ENCODE measurements at regions not wholly inside any gene's neighbourhood (a gene's known extent, or its start where the extent isn't known, plus 50 kb on each side); places are given as distances from the start of the nearest gene placed in this dataset.

GRCh38 chr4:138062929-138063328 lies 179.2 kb downstream of the SLC7A11 start:
- no peak overlapping the region for H3K27ac Mint-ChIP-seq
- H3K4me1 Mint-ChIP-seq = no peaks in the 10 kb centered on the region
- no peaks in the 10 kb centered on the region for H3K36me3 Mint-ChIP-seq (ENCODE audit: low read depth)
- CTCF ChIA-PET = no interaction called here
- no peak overlapping the region for H3K4me3 Mint-ChIP-seq
- H3K9me3 Mint-ChIP-seq = no peaks in the 10 kb centered on the region
- no peaks in the 10 kb centered on the region for H3K27me3 Mint-ChIP-seq
- POLR2A ChIA-PET = no interaction called here
- DNase-seq = no peak

- no peak for DNase-seq
- CTCF ChIA-PET = no interaction called here
- peaks cover 2% of the 10 kb centered on the region for H3K9me3 Mint-ChIP-seq
- no peaks in the 10 kb centered on the region for H3K27me3 Mint-ChIP-seq
- POLR2A ChIA-PET = no interaction called here
- H3K4me1 Mint-ChIP-seq = no peaks in the 10 kb centered on the region
- no peak overlapping the region for H3K4me3 Mint-ChIP-seq
- no peak overlapping the region for H3K27ac Mint-ChIP-seq
- H3K36me3 Mint-ChIP-seq (ENCODE audit: low read depth) = no peaks in the 10 kb centered on the region
Measured at GRCh38 chr4:138056541-138056940, 185.6 kb downstream of the SLC7A11 start.

DNA sequence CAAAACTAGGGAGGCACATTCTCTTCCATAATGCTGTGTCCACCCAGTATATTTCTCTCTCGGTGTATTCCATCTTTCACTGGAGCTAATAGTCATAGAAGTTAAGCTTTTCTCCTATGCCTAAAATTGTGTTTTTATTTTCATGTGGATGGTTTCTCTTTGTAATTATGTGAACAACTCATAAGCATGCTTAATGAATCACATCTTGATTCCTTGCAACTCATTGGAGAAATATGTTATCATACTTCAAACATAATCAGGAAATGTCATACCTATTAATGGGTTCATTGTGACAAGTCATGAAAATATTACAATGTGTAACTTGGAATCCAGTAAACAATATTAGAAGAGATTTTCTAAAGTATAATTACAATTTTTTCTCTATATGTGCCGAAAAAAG lies 186.3 kb downstream of the SLC7A11 start:
- Mint-ChIP-seq H3K4me1 (no peaks in the 10 kb centered on the region), H3K27me3 (no peaks in the 10 kb centered on the region), H3K27ac (no peak overlapping the region), H3K9me3 (peaks cover 2% of the 10 kb centered on the region), H3K4me3 (no peak overlapping the region), H3K36me3 (ENCODE audit: low read depth) (no peaks in the 10 kb centered on the region)
- no peak for DNase-seq
- CTCF ChIA-PET = interaction anchor here (0.5 kb wide), 1 partner anchor 722 kb away, joined by 4 read pairs; no protein-coding TSS in a partner anchor
- POLR2A ChIA-PET = no interaction called here

- Mint-ChIP-seq H3K36me3 (ENCODE audit: low read depth) (no peaks in the 10 kb centered on the region), H3K27me3 (no peaks in the 10 kb centered on the region), H3K27ac (no peak overlapping the region), H3K4me3 (no peak overlapping the region), H3K4me1 (no peaks in the 10 kb centered on the region), H3K9me3 (peaks cover 2% of the 10 kb centered on the region)
- ChIA-PET CTCF (no interaction called here), POLR2A (no interaction called here)
- no peak for DNase-seq
Measured at GRCh38 chr4:138053641-138054301, 188.4 kb downstream of the SLC7A11 start.

DNA sequence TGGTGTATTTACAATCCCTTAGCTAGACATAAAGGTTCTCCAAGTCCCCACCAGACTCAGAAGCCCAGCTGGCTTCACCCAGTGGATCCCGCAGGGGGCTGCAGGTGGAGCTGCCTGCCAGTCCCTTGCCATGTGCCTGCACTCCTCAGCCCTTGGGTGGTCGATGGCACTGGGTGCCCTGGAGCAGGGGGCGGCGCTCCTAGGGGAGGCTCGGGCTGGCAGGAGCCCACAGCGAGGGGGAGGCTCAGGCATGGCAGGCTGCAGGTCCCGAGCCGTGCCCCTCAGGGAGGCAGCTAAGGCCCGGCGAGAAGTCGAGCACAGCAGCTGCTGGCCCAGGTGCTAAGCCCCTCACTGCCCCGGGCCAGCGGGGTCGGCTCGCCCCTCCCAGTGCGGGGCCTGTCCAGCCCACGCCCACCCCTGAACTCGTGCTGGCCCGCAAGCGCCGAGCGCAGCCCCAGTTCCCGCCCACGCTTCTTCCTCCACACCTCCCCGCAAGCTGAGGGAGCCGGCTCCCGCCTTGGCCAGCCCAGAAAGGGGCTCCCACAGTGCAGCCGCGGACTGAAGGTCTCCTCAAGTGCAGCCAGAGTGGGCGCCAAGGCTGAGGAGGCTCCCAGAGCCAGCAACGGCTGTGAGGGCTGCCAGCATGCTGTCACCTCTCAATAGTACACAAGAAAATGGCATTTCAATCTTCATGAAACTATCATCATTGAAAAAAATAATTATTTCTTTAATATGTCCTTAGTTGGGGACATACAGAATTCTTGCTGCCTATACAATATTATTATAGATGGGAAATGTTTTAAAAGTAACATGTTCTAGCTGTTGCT lies 189.1 kb downstream of the SLC7A11 start:
- Mint-ChIP-seq H3K27me3 (no peaks in the 10 kb centered on the region), H3K27ac (no peak overlapping the region), H3K36me3 (ENCODE audit: low read depth) (no peaks in the 10 kb centered on the region), H3K4me3 (no peak overlapping the region), H3K9me3 (peaks cover 2% of the 10 kb centered on the region), H3K4me1 (no peaks in the 10 kb centered on the region)
- POLR2A ChIA-PET = no interaction called here
- CTCF ChIA-PET = no interaction called here
- no peak for DNase-seq

- H3K36me3 Mint-ChIP-seq (ENCODE audit: low read depth) = no peaks in the 10 kb centered on the region
- DNase-seq = no peak
- peaks cover 2% of the 10 kb centered on the region for H3K9me3 Mint-ChIP-seq
- POLR2A ChIA-PET = no interaction called here
- H3K4me1 Mint-ChIP-seq = no peaks in the 10 kb centered on the region
- H3K27ac Mint-ChIP-seq = no peak overlapping the region
- CTCF ChIA-PET = no interaction called here
- H3K4me3 Mint-ChIP-seq = no peak overlapping the region
- H3K27me3 Mint-ChIP-seq = no peaks in the 10 kb centered on the region
Measured at GRCh38 chr4:138051157-138051556, 191.0 kb downstream of the SLC7A11 start.

- Mint-ChIP-seq H3K27ac (no peak overlapping the region), H3K9me3 (peaks cover 2% of the 10 kb centered on the region), H3K4me1 (no peaks in the 10 kb centered on the region), H3K36me3 (ENCODE audit: low read depth) (no peaks in the 10 kb centered on the region), H3K27me3 (no peaks in the 10 kb centered on the region), H3K4me3 (no peak overlapping the region)
- ChIA-PET CTCF (no interaction called here), POLR2A (no interaction called here)
- DNase-seq = no peak
Measured at GRCh38 chr4:138050601-138051000, 191.5 kb downstream of the SLC7A11 start.

- CTCF ChIA-PET = no interaction called here
- Mint-ChIP-seq H3K9me3 (peaks cover 2% of the 10 kb centered on the region), H3K4me3 (no peak overlapping the region), H3K27me3 (no peaks in the 10 kb centered on the region), H3K36me3 (ENCODE audit: low read depth) (no peaks in the 10 kb centered on the region), H3K27ac (no peak overlapping the region), H3K4me1 (no peaks in the 10 kb centered on the region)
- no peak for DNase-seq
- POLR2A ChIA-PET = no interaction called here
Measured at GRCh38 chr4:138049355-138049754, 192.8 kb downstream of the SLC7A11 start.

DNA sequence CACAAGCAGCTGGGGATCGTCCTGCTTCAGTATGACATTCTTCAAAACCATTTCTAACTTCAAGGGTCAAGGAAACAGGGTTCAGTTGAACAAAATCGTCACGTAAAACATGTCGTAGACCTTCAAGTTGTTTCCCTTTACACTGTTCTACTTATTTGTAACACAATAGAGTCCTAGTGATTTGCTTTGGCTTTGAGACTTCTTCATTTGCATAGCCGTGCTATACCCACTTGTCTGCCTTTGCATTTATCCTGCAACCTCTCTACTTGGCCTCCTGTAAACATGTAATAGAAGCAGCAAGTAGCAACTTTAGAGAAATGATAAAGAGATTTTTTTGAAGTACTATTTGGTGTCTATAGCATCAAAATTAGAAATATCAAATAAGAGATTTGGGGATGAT lies 194.9 kb downstream of the SLC7A11 start:
- Mint-ChIP-seq H3K4me1 (no peaks in the 10 kb centered on the region), H3K27me3 (no peaks in the 10 kb centered on the region), H3K36me3 (ENCODE audit: low read depth) (no peaks in the 10 kb centered on the region), H3K9me3 (peaks cover 2% of the 10 kb centered on the region), H3K4me3 (no peak overlapping the region), H3K27ac (no peak overlapping the region)
- ChIA-PET CTCF (no interaction called here), POLR2A (no interaction called here)
- no peak for DNase-seq

GRCh38 chr4:138045036-138045435 lies 197.1 kb downstream of the SLC7A11 start:
- DNase-seq = no peak
- Mint-ChIP-seq H3K9me3 (no peaks in the 10 kb centered on the region), H3K4me1 (no peaks in the 10 kb centered on the region), H3K36me3 (ENCODE audit: low read depth) (no peaks in the 10 kb centered on the region), H3K27ac (no peak overlapping the region), H3K27me3 (no peaks in the 10 kb centered on the region), H3K4me3 (no peak overlapping the region)
- CTCF ChIA-PET = no interaction called here
- POLR2A ChIA-PET = no interaction called here

DNA sequence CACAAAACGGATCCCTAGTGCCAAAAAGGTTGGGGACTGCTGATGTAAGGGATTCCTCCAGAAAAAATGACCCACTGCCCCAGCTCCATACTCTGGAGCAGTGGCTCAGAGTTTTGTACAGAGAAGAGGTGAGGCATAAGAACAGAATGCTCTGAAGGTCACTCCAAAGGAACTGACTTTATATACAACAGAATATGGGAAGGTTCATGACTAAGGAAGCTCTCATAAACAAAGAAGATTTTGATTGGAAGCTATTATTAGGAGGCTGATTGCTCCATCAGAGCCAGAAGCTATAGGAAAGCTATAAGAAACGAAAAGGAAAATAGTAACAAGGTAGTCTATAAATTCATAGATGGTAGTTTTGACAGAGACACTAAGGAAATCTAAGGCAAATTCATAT lies 203.1 kb downstream of the SLC7A11 start:
- Mint-ChIP-seq H3K36me3 (ENCODE audit: low read depth) (no peaks in the 10 kb centered on the region), H3K4me1 (no peaks in the 10 kb centered on the region), H3K9me3 (no peaks in the 10 kb centered on the region), H3K4me3 (no peak overlapping the region), H3K27me3 (no peaks in the 10 kb centered on the region), H3K27ac (no peak overlapping the region)
- CTCF ChIA-PET = no interaction called here
- POLR2A ChIA-PET = no interaction called here
- no peak for DNase-seq

DNA sequence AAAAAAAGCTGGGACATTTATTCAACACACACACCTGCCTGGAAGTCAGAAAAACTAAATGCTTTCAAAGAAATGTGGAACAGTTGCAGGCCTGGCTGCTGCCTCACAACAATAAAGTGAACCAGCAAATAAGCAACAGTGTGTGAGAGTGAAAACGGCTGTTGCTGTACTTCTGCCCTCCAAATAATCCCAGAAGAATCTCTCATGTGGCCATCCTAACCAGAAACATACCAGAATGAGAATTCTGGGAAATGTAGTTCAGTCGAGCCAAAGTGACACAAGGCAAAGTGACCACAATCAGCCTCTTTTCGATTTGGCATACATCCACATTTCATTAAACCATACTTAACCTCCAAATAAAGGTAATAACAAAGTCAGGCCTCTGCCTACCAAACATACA lies 204.5 kb downstream of the SLC7A11 start:
- Mint-ChIP-seq H3K4me3 (no peak overlapping the region), H3K9me3 (no peaks in the 10 kb centered on the region), H3K36me3 (ENCODE audit: low read depth) (no peaks in the 10 kb centered on the region), H3K27ac (no peak overlapping the region), H3K4me1 (no peaks in the 10 kb centered on the region), H3K27me3 (no peaks in the 10 kb centered on the region)
- no peak for DNase-seq
- ChIA-PET CTCF (no interaction called here), POLR2A (no interaction called here)

GRCh38 chr4:138035781-138036258 lies 206.3 kb downstream of the SLC7A11 start:
- CTCF ChIA-PET = no interaction called here

GRCh38 chr4:138034871-138035270 lies 207.3 kb downstream of the SLC7A11 start:
- POLR2A ChIA-PET = no interaction called here
- Mint-ChIP-seq H3K27ac (no peak overlapping the region), H3K36me3 (ENCODE audit: low read depth) (no peaks in the 10 kb centered on the region), H3K4me3 (no peak overlapping the region), H3K27me3 (no peaks in the 10 kb centered on the region), H3K4me1 (no peaks in the 10 kb centered on the region), H3K9me3 (no peaks in the 10 kb centered on the region)
- CTCF ChIA-PET = no interaction called here
- no peak for DNase-seq

More at GRCh38 chr4:138035781-138036258, 206.3 kb downstream of the SLC7A11 start:
- no peak overlapping the region for H3K27ac Mint-ChIP-seq
- H3K36me3 Mint-ChIP-seq (ENCODE audit: low read depth) = no peaks in the 10 kb centered on the region
- POLR2A ChIA-PET = no interaction called here
- no peak overlapping the region for H3K4me3 Mint-ChIP-seq
- H3K27me3 Mint-ChIP-seq = no peaks in the 10 kb centered on the region
- no peak for DNase-seq
- no peaks in the 10 kb centered on the region for H3K9me3 Mint-ChIP-seq
- H3K4me1 Mint-ChIP-seq = no peaks in the 10 kb centered on the region

Data from activated CD4-positive, alpha-beta T cell treated with anti-CD3 and anti-CD28 coated beads, Interleukin-2, amount 10 ng/mL, durations not matched to agents 7 days and 5 days (primary cell).